ENCODE measurements at regions not wholly inside any gene's neighbourhood (a gene's known extent, or its start where the extent isn't known, plus 50 kb on each side); places are given as distances from the start of the nearest gene placed in this dataset.

GRCh38 chr5:5953584-5954274 lies 424.6 kb downstream of the MED10 start:
- no peak for ATAC-seq

DNA sequence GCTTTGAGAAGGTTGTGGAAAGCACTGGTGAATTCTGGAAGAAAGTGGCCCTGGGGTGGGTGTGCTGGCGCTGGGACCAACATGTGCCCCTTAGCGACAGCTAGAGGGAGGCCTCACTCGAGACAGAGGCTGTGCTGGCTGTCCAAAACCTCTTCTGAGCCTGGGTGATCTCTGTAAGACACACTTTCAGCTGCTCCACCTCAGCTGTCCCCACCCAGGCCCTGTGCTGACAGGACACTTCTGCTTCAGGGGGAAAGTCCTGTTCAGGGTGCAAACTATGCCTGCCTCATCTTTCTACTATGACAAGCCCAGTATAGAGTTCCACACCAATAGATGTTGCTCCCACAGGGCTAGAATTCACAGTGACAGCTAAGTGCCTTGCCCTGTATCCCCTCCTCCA lies 426.4 kb downstream of the MED10 start:
- DNase-seq, result no peak
- no peak for ATAC-seq

More at GRCh38 chr5:5953584-5954274, 424.6 kb downstream of the MED10 start:
- no peak for DNase-seq

DNA sequence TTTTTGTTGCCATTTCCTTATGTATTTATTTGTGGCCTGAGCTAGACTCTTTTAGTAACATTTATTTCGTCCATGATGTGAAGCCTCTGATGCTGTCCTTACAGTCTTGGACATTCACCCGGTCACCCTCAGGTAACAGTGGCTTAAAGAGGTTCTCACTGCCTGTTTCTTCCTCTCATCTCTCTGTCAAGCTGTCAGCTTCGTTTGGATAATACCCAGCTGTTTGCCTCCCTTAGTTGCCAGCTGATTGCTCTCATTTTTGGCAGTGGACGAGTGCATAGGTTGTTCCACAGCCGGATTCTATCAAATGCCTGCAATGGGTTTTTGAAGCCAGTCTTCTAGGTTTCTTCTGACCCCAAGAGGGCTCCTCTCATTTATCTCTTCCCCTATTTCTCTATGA lies 427.7 kb downstream of the MED10 start:
- DNase-seq, result no peak
- ATAC-seq, result no peak

- DNase-seq (no peak), ATAC-seq (no peak)
Observed at GRCh38 chr5:5941486-5941885, 436.9 kb downstream of the MED10 start.

GRCh38 chr5:5939759-5940370 lies 438.5 kb downstream of the MED10 start:
- ATAC-seq (no peak), DNase-seq (no peak)

DNA sequence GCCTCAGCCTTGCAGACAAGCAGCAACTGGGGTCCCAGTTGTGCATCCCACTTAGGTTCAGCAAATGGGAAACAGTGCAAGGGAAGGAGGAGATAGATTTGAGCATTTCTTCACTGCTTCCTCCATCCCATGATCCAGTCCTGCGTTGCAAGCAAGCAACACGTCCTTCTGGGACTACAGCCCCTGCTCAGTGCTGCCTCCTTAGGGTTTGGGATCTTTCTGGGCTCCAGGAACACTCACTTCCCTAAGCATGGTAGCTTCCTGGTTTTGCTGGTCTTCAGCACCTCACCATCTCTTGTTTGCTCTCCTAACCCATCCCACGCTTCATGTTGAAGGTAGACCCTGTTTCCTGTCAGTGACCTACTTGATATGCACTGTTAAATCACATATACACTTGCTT lies 444.7 kb downstream of the MED10 start:
- DNase-seq (no peak), ATAC-seq (no peak)

DNA sequence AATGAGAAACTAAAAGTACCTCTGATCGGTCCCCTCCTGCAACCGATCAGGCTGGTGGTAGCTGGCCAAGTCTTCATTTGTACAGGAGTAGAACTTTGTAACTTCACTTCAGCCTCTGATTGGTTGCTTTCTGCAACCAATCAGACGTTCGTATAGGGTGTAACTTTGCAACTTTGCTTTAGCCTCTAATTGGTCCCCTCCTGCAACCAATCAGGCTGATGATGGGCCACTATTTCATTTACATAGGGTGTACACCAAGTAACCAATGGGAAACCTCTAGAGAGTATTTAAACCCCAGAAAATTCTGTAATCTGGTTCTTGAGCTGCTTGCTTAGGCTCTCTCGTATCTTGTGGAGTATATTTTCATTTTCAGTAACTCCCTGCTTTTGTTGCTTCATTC lies 445.5 kb downstream of the MED10 start:
- DNase-seq (no peak), ATAC-seq (no peak)

- ATAC-seq (no peak), DNase-seq (no peak)
Observed at GRCh38 chr5:5930561-5930960, 447.8 kb downstream of the MED10 start.

- DNase-seq, result no peak
- ATAC-seq, result no peak
Observed at GRCh38 chr5:5929291-5930020, 448.9 kb downstream of the MED10 start.

DNA sequence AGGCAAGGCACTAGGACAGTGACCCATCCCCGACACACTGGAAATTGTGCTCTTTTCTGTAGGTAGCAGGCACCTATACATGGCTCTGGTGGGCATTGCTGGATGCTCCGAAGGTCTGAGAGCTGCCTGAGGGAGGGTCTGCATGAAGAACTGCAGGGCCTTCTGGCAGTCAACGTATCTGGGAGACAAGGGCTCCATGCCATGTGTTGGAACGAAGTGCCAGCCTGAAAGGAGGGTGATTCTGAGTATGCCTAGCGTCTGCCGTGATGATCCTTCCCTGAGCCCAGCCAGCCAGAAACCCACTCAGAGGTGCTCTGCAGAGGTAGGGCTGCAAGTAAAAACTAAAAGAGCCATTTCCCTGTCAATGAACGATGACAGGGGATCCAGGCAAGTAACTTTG lies 453.2 kb downstream of the MED10 start:
- no peak for DNase-seq
- ATAC-seq, result no peak

DNA sequence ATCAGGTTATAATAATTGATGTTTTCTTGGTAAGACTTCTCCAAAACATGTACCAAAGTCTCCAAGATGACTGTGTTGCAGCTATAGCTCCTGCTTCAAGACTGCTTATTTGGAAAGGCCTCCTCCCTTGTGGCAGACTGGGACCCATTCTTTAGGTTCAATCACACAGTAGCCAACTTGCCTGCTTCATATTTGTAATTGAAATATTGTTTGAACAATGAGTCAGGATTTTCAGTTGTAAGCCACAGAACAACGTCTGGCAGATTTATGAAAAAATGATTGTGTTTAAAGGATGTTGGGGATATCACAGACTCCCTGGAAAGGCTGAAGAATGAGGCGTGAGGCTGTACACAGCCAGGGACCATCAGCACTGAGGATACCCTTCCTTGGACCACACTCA lies 458.9 kb downstream of the MED10 start:
- DNase-seq, result no peak
- ATAC-seq, result no peak

DNA sequence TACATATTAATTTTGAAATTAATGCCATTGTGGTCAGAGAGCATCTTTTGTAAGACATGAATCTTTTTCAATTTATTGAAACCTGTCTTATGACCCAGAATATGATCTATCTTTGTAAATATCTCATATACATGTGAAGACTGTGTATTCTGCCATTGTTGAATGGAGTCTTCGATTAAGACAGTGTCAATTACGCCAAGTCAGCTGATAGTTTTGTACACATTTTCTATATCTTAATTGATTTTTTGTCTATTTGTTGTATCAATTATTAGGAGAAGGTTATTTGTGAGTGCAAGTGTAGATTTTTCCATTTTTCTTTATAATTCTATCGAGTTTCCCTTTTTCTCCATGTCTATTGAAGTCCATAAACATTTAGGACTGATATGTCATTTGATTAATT lies 471.6 kb downstream of the MED10 start:
- no peak for DNase-seq
- no peak for ATAC-seq

DNA sequence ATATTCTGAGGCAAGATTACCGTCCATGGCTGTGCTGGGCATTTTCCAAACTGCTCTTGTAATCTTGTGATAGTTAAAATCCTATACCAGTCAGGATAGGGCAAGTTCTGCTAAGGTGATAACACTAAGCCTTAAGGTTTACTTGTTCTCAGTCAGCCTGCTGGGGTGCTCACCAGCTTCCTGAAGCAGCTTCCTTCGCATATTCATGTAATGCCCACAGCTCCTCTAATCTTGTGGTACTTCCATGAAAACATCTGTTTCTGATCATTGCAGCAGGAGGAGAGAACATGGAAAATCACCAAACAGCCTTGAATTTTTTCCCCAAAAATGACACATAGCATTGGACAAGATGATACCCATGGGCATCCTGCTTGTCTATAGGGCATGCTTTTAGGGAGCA lies 473.2 kb downstream of the MED10 start:
- DNase-seq (no peak), ATAC-seq (no peak)

DNA sequence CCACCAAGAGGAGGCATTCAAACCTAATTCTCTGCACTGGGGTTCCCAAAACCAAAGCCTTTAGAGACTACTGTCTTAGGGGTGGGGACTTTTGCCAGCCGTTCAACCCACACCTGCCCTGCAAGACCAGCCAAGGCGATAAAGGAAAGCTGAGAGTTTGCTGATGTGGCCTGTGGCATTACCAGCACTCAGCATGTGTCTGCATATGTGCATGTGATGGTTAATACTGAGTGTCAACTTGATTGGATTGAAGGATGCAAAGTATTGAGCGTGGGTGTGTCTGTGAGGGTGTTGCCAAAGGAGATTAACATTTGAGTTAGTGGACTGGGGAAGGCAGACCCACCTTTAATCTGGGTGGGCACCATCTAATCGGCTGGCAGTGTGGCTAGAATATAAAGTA lies 474.2 kb downstream of the MED10 start:
- ATAC-seq, result no peak
- no peak for DNase-seq

DNA sequence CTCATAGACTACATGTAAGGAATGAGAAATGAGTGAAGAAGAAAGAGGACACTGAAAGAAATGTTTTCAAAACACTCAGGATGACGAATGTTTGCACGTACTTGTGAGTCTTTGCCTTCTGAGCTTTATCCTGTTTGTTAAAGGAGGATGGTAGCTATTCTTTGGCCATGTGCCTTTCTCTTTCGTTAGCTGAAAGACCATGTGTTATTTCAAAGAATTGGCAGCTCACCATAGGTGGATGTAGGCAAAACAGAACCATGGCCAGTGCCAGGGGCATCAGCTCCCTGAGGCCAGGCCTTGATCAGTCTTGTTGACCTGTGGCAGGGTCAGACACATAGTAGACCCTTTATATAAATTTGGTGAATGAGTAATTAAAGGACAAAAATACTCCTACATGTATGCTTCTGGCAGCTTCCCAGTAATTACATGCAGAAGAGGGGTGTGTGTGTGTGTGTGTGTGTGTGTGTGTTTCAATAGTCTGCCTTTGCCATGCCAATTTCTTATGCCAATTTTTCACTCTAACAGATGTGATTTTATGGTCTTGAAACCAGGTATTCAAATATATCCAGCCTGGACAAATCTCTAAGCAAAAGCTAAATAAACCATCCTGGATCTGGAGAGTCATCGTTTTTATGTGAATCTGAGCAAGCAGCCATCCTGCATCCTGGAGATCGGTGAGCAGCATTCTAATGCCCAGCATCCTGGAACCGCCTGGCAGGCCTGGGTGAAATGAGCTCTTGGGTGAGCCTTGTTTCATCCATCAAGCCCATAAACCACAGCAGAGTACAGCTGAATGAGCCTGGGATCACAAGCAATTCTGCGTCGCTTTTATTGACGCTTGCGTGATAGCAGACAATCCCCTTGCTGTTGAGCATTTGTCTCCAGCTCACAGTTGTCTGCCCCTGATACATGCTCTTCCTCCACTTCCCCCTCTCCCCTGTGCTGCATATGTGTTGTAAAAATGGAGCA lies 475.4 kb downstream of the MED10 start:
- DNase-seq (no peak), ATAC-seq (no peak)

DNA sequence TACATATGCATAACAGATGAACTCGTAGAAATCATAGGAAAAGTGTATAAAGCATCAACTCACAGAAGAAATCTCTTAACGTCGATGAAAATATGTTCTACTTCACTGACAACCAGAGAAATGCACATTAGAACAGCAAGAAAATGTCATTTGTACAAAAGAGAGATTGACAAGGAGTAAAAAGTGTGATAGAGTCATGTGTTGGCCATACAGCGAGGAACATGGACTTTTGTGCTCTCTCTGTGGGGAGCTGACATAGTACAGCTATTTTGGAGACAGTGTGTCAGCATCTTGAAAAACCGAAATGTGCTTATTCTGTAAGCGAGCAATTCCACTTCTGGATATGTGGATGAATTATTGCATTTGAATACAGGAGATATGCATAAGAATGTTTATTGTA lies 477.9 kb downstream of the ICE1 start:
- DNase-seq (no peak), ATAC-seq (no peak)

DNA sequence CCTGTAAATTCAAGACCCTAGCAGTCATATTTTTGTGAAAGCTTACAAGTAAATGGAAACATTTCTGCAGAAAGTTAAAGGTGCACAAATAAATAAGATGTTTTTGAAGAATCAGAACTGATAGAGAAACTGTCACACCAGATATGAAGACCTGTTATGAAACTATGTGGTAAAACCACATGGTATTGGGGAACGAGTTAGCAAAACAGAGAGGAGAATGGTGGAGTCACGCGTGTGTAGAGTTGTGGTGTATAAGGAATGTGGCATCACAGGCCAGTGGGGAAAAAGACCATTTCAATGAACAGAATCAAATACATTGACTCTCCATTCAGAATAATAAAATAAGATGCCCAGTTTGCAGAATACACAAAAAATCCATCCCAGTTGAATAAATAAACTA lies 477.2 kb downstream of the ICE1 start:
- no peak for ATAC-seq
- no peak for DNase-seq

GRCh38 chr5:5888284-5888683 lies 465.8 kb downstream of the ICE1 start:
- ATAC-seq (no peak), DNase-seq (no peak)

- ATAC-seq (no peak), DNase-seq (no peak)
Observed at GRCh38 chr5:5887833-5888232, 465.4 kb downstream of the ICE1 start.

- DNase-seq (peak; percentile 61), ATAC-seq (peak; percentile 66)
Observed at GRCh38 chr5:5886812-5887486, 464.5 kb downstream of the ICE1 start.

GRCh38 chr5:5886353-5886752 lies 463.9 kb downstream of the ICE1 start:
- ATAC-seq, result no peak

DNA sequence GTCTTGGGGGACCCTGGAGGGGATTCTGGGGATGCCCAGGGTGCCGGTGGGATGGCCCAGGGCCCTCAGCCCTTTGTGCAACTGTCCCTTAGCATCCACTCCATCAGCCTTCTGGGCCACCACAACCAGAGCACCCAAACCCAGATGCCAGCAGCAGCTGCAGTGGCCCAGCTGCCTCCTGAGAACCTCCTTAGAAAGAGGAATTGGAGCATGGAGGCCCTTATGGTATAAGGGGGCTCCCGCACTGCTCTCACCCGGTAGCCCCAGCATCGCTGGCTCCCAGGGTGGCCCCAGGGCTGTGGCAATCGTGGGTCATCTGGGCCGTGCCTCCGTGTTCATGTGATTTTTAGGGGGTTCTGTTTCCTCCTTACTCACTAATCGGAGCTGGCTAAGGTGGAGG lies 463.3 kb downstream of the ICE1 start:
- DNase-seq (no peak), ATAC-seq (no peak)

More at GRCh38 chr5:5886353-5886752, 463.9 kb downstream of the ICE1 start:
- DNase-seq, result no peak

Data from stimulated activated naive CD8-positive, alpha-beta T cell treated with anti-CD3 and anti-CD28 coated beads, Interleukin-15, Interleukin-2, amounts not matched to agents 100 U/mL and 50 U/mL, for 24 hours (primary cell).